ENCODE measurements at regions not wholly inside any gene's neighbourhood (a gene's known extent, or its start where the extent isn't known, plus 50 kb on each side); places are given as distances from the start of the nearest gene placed in this dataset.

DNA sequence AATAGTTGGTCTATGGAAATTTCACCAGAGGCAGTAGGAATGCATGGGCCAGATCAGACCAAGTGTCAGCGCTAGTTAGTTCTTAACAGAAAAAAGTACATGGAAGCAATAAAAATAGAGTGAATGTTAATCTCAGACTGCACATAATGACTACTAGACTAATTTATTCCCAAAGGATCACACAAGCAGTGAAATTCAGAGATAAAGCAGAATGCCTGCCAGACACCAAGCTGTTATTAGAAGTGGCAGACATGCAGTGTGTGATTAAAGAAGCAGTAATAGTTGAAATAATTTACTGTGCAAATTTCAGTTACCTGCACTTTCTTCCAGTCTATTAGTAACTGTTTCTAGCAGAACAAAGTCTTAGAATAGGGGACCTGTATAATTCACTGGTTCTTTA is 1024.2 kb downstream of the CDH9 start:
- H4K91ac ChIP-seq (ENCODE audit: insufficient read length, low read depth, low read length) = no peak overlapping the region
- no peak overlapping the region for H2BK20ac ChIP-seq (ENCODE audit: low read depth, low read length, poor library complexity, severe bottlenecking)
- H3K79me1 ChIP-seq (ENCODE audit: insufficient read depth, low read depth, low read length, poor library complexity, severe bottlenecking) = no peaks in the 10 kb centered on the region
- no peak overlapping the region for H4K5ac ChIP-seq (ENCODE audit: insufficient read length, low read depth, low read length)
- no peak overlapping the region for H3K56ac ChIP-seq (ENCODE audit: insufficient read length, low read depth, low read length)
- H2AK5ac ChIP-seq (ENCODE audit: insufficient read length, low read length) = no peak overlapping the region
- no peaks in the 10 kb centered on the region for H3K27me3 Mint-ChIP-seq (ENCODE audit: low read depth)
- no peaks in the 10 kb centered on the region; a peak in 1 of 5 replicates for H3K9me3 Mint-ChIP-seq
- WGBS (ENCODE audit: extremely low coverage, insufficient read length, low lambda C conversion rate) = no CpG with 5 or more reads among the region's 1 CpG
- no peak overlapping the region for H3K4ac ChIP-seq (ENCODE audit: low read depth, low read length)
- no peaks in the 10 kb centered on the region for H3K23me2 ChIP-seq (ENCODE audit: insufficient read length, low read depth, low read length, poor library complexity, severe bottlenecking)
- no peak overlapping the region for H2BK15ac ChIP-seq (ENCODE audit: low read depth, low read length)
- H2BK5ac ChIP-seq (ENCODE audit: insufficient read length, low read length) = no peak overlapping the region
- no peak overlapping the region for H3T11ph ChIP-seq (ENCODE audit: low read length)
- no peaks in the 10 kb centered on the region for H3K4me1 ChIP-seq (ENCODE audit: insufficient read depth, low read length)
- no peaks in the 10 kb centered on the region for H3K27me3 ChIP-seq (ENCODE audit: insufficient read depth, low read length)
- no peak for DNase-seq
- H3K4me1 Mint-ChIP-seq = no peaks in the 10 kb centered on the region
- no peaks in the 10 kb centered on the region for H4K20me1 ChIP-seq (ENCODE audit: control insufficient read depth, insufficient read depth, insufficient read length)
- no peak overlapping the region for H3K4me2 ChIP-seq (ENCODE audit: insufficient read depth, insufficient read length, low read length)
- no peak overlapping the region for H2BK120ac ChIP-seq (ENCODE audit: low read depth, low read length, poor library complexity, severe bottlenecking)
- H3K27ac ChIP-seq (ENCODE audit: insufficient read length, low read depth, low read length) = no peak overlapping the region
- H3K79me2 ChIP-seq (ENCODE audit: insufficient read depth, low read length) = no peaks in the 10 kb centered on the region
- H4K8ac ChIP-seq (replicated peaks; ENCODE audit: insufficient read length, low read depth, low read length) = no peak overlapping the region
- H3K14ac ChIP-seq (ENCODE audit: insufficient read depth, low read length) = no peak overlapping the region
- no peak overlapping the region for H2AFZ ChIP-seq (ENCODE audit: low read length)
- H3K23ac ChIP-seq (ENCODE audit: insufficient read length, low read depth, low read length) = no peak overlapping the region
- no peak overlapping the region for H3K4me3 Mint-ChIP-seq
- no peak overlapping the region for H3K18ac ChIP-seq (ENCODE audit: insufficient read length, low read depth, low read length)
- H3K27ac Mint-ChIP-seq = no peak overlapping the region
- no peaks in the 10 kb centered on the region for H3K36me3 Mint-ChIP-seq (ENCODE audit: insufficient read depth in 1 of 3, low read depth in 3 of 3)
- H2BK12ac ChIP-seq (ENCODE audit: insufficient read length, low read depth, low read length) = no peak overlapping the region
- no peak overlapping the region for H3K9ac ChIP-seq (ENCODE audit: extremely low read depth, insufficient read length, low read length)
- H3K9me3 ChIP-seq (ENCODE audit: control insufficient read depth, low read depth, low read length) = no peaks in the 10 kb centered on the region
- TF ChIP-seq, protein P1, sequence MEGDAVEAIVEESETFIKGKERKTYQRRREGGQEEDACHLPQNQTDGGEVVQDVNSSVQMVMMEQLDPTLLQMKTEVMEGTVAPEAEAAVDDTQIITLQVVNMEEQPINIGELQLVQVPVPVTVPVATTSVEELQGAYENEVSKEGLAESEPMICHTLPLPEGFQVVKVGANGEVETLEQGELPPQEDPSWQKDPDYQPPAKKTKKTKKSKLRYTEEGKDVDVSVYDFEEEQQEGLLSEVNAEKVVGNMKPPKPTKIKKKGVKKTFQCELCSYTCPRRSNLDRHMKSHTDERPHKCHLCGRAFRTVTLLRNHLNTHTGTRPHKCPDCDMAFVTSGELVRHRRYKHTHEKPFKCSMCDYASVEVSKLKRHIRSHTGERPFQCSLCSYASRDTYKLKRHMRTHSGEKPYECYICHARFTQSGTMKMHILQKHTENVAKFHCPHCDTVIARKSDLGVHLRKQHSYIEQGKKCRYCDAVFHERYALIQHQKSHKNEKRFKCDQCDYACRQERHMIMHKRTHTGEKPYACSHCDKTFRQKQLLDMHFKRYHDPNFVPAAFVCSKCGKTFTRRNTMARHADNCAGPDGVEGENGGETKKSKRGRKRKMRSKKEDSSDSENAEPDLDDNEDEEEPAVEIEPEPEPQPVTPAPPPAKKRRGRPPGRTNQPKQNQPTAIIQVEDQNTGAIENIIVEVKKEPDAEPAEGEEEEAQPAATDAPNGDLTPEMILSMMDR (conservative IDR thresholded peaks at IDR 0.05) = no peak
